ENCODE measurements at regions not wholly inside any gene's neighbourhood (a gene's known extent, or its start where the extent isn't known, plus 50 kb on each side); places are given as distances from the start of the nearest gene placed in this dataset.

- CTCF ChIA-PET: interaction anchor here (0.6 kb wide), 1 partner anchor 100 kb away, joined by 3 read pairs; no protein-coding TSS in a partner anchor
- POLR2A ChIA-PET (ENCODE audit: unreplicated experiment): no interaction called here
- H2BK20ac ChIP-seq (ENCODE audit: low read depth, low read length): no peak overlapping the region
Observed at GRCh38 chr3:75049533-75049932, 435.1 kb upstream of the CNTN3 start.

More at GRCh38 chr3:75049533-75049932, 435.1 kb upstream of the CNTN3 start:
- H2AK9ac ChIP-seq (replicated peaks; ENCODE audit: low read depth, low read length, poor library complexity): no peak overlapping the region
- TF ChIP-seq SMC3 (IDR thresholded peaks at IDR 0.05; ENCODE audit: low read depth, low read length) (no peak), FOS (IDR thresholded peaks at IDR 0.05; ENCODE audit: low read depth, low read length) (no peak), RCOR1 (IDR thresholded peaks at IDR 0.05; ENCODE audit: insufficient replicate concordance, low read length) (no peak), NFE2L2 (IDR thresholded peaks at IDR 0.05; ENCODE audit: low read depth, low read length) (no peak), POLR2A (IDR thresholded peaks at IDR 0.05; ENCODE audit: low read depth, low read length) (no peak), RFX5 (IDR thresholded peaks at IDR 0.05; ENCODE audit: low read depth, low read length) (no peak), BHLHE40 (IDR thresholded peaks at IDR 0.05; ENCODE audit: low read depth, low read length) (no peak), CTCF (conservative IDR thresholded peaks at IDR 0.05; ENCODE audit: low read depth, low read length) (no peak), MAFK (IDR thresholded peaks at IDR 0.05; ENCODE audit: low read depth, low read length) (no peak), MXI1 (IDR thresholded peaks at IDR 0.05; ENCODE audit: borderline replicate concordance, low read depth, low read length) (no peak), CEBPB (IDR thresholded peaks at IDR 0.05; ENCODE audit: low read depth, low read length) (no peak)
- TF ChIP-seq, protein P1, sequence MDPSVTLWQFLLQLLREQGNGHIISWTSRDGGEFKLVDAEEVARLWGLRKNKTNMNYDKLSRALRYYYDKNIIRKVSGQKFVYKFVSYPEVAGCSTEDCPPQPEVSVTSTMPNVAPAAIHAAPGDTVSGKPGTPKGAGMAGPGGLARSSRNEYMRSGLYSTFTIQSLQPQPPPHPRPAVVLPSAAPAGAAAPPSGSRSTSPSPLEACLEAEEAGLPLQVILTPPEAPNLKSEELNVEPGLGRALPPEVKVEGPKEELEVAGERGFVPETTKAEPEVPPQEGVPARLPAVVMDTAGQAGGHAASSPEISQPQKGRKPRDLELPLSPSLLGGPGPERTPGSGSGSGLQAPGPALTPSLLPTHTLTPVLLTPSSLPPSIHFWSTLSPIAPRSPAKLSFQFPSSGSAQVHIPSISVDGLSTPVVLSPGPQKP (IDR thresholded peaks at IDR 0.05; ENCODE audit: borderline replicate concordance, low read depth, low read length): no peak
- TF ChIP-seq, protein P2, sequence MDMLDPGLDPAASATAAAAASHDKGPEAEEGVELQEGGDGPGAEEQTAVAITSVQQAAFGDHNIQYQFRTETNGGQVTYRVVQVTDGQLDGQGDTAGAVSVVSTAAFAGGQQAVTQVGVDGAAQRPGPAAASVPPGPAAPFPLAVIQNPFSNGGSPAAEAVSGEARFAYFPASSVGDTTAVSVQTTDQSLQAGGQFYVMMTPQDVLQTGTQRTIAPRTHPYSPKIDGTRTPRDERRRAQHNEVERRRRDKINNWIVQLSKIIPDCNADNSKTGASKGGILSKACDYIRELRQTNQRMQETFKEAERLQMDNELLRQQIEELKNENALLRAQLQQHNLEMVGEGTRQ (IDR thresholded peaks at IDR 0.05; ENCODE audit: low read depth, low read length): no peak
- H3K36me3 ChIP-seq (ENCODE audit: control insufficient read depth, insufficient read depth, low read length): no peaks in the 10 kb centered on the region
- ATAC-seq (ENCODE audit: low read depth) (no peak), DNase-seq (no peak)
- no peak overlapping the region for H3K4me3 ChIP-seq (ENCODE audit: insufficient read depth, low read depth, low read length)
- BruUV-seq (replicated peaks): no TSS peak
- no peak overlapping the region for H4K8ac ChIP-seq (ENCODE audit: low read depth in 2 of 2, low read length in 2 of 2)
- no peak overlapping the region for H3K18ac ChIP-seq (ENCODE audit: low read depth, low read length)
- no peak overlapping the region for H2BK15ac ChIP-seq (ENCODE audit: low read depth, low read length)
- H2BK120ac ChIP-seq (ENCODE audit: low read depth, low read length): no peak overlapping the region
- H3K14ac ChIP-seq (replicated peaks; ENCODE audit: low read depth, low read length): no peak overlapping the region
- WGBS, 2 experiments (ENCODE audit: extremely low coverage in 2 of 2, insufficient read length in 1 of 2): no CpG with 5 or more reads among the region's 5 CpGs
- no peak overlapping the region for H2BK5ac ChIP-seq (ENCODE audit: low read depth, low read length, poor library complexity, severe bottlenecking)
- H3K4ac ChIP-seq (ENCODE audit: low read depth, low read length): no peak overlapping the region
- H4K91ac ChIP-seq (ENCODE audit: insufficient read depth, low read depth, low read length): no peak overlapping the region
- no peak overlapping the region for H2AFZ ChIP-seq (replicated peaks; ENCODE audit: low read length, poor library complexity)
- H3K9me3 ChIP-seq (ENCODE audit: control insufficient read depth, insufficient read depth, low read length): peaks cover 2% of the 10 kb centered on the region; the same call in 1 of the 2 replicates
- H3K9me1 ChIP-seq (ENCODE audit: insufficient read depth, low read length): no peaks in the 10 kb centered on the region
- intact Hi-C loops (cut with micrococcal nuclease): no loop called here
- H3K56ac ChIP-seq (ENCODE audit: extremely low read depth, insufficient read depth, low read length): no peak overlapping the region
- in situ Hi-C loops (cut with MboI; ENCODE audit: low sequenced_read_pairs): no loop called here
- H3K79me1 ChIP-seq (ENCODE audit: low read depth in 1 of 2, low read length in 2 of 2): no peaks in the 10 kb centered on the region
- dilution Hi-C loops (cut with HindIII; ENCODE audit: low sequenced_read_pairs, unreplicated experiment): no loop called here
- no peak overlapping the region for H3K9ac ChIP-seq (ENCODE audit: low read depth, low read length)
- H3K27ac ChIP-seq (ENCODE audit: insufficient read depth, low read length): no peak overlapping the region
- no peaks in the 10 kb centered on the region for H3K4me1 ChIP-seq (ENCODE audit: control insufficient read depth, insufficient read depth, low read length)
- no peak overlapping the region for H2AK5ac ChIP-seq (ENCODE audit: low read depth, low read length)
- no peak overlapping the region for H3K23ac ChIP-seq (ENCODE audit: low read depth, low read length)
- H4K20me1 ChIP-seq (ENCODE audit: insufficient read depth, low read length): no peaks in the 10 kb centered on the region
- no peak overlapping the region for H4K5ac ChIP-seq (ENCODE audit: low read depth, low read length)
- H3K27me3 ChIP-seq (ENCODE audit: control insufficient read depth, insufficient read depth, low read length): no peaks in the 10 kb centered on the region
- H3K4me2 ChIP-seq (ENCODE audit: low read depth, low read length): no peak overlapping the region

Measured in IMR-90 (cell line).